Kidney (tissue), 13 donors: ENCODE measurements at regions not wholly inside any gene's neighbourhood (a gene's known extent, or its start where the extent isn't known, plus 50 kb on each side); places are given as distances from the start of the nearest gene placed in this dataset.

ENCODE experiments used
- DNase-seq, 5 donors: peaks; one replicate each; pipeline ENCODE4 v3.0.0-alpha.2; 2013 to 2020
- FAIRE-seq: peaks from 2 replicates; lab custom pipeline; 2012; peaks lifted over from hg19 to GRCh38; lab: Jason Lieb, UNC
- H3K27ac ChIP-seq, 2 donors: one replicate each; pipeline ENCODE4 v1.7.0; 2013; ENCODE audit warnings: low read depth in 2 of 2, low read length in 2 of 2, inconsistent platforms in 1 of 2
- H3K27me3 ChIP-seq: one replicate; pipeline ENCODE4 v1.7.1; 2013; ENCODE audit warnings: low read length, inconsistent platforms; ENCODE audit not compliant: control insufficient read depth, insufficient read depth
- H3K36me3 ChIP-seq, 3 donors: one replicate each; pipeline versions ENCODE4 v1.7.0 to v1.7.1; 2013; ENCODE audit warnings: low read length in 3 of 3, control low read depth in 1 of 3, inconsistent platforms in 1 of 3; ENCODE audit not compliant: insufficient read depth in 3 of 3, control insufficient read depth in 2 of 3
- H3K4me1 ChIP-seq, 3 donors: one replicate each; pipeline versions ENCODE4 v1.7.0 to v1.7.1; 2013; ENCODE audit warnings: low read length in 3 of 3, inconsistent platforms in 1 of 3, low read depth in 1 of 3; ENCODE audit not compliant: control insufficient read depth in 2 of 3, insufficient read depth in 2 of 3
- H3K4me3 ChIP-seq, 3 donors: one replicate each; pipeline versions ENCODE4 v1.7.0 to v1.8.1; 2013; ENCODE audit warnings: low read length in 3 of 3, control low read depth in 1 of 3, inconsistent platforms in 1 of 3
- H3K9ac ChIP-seq, 3 donors: one replicate each; pipeline versions ENCODE4 v1.7.0 to v1.7.1; 2013; ENCODE audit warnings: low read length in 3 of 3, control low read depth in 1 of 3, inconsistent platforms in 1 of 3
- H3K9me3 ChIP-seq, 3 donors: one replicate each; pipeline versions ENCODE4 v1.7.0 to v1.7.1; 2013; ENCODE audit warnings: low read length in 3 of 3, control low read depth in 1 of 3, inconsistent platforms in 1 of 3; ENCODE audit not compliant: control insufficient read depth in 2 of 3, insufficient read depth in 1 of 3
- intact Hi-C: fragments of 100-400 bp; cut with DNase I; formaldehyde crosslinking; loops from one replicate; pipeline ENCODE4 v1.11.1; 2022
- TF ChIP-seq, protein P1 (sequence below): IDR thresholded peaks from 3 replicates; pipeline ENCODE4 v1.5.1; 2012; ENCODE audit warnings: mild to moderate bottlenecking, moderate library complexity, borderline replicate concordance; ENCODE audit not compliant: insufficient read depth; ENCODE audit errors: extremely low read depth
- donor health status: control.
- donor health status: control.
- donor health status: control.
- donor health status: control.
- donor health status: control.
- donor health status: DM: yes; HTN: yes; CAD: no.
- donor health status: Normal renal cell carcinoma (clear cell type).

DNA sequence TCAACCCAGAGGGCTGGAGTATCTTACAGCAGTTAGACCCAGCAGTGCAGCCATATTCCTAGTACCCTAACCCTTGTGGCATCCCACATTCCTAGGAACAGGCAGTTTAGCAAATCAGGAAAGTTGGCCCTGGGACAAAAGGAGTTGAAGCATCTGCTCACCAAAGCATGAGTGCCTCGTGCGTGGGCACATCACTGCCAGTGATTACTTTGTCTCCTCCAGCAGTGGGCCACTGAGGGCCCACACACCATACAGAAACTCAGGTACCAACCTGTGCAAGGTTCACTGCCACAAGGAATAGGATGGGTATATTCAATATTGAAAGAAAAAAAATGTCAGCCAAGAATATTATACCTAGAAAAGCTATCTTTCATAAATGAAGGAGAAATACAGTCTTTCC, 227.5 kb upstream of the CNTN5 start:
- Histone ChIP-seq H3K27me3 (no peaks in the 10 kb centered on the region), H3K9me3 (peaks cover 0 to 5% (median 0%) of the 10 kb centered on the region in 3 donors), H3K36me3 (no peaks in the 10 kb centered on the region), H3K9ac (no peak overlapping the region), H3K27ac (no peak overlapping the region), H3K4me3 (no peak overlapping the region), H3K4me1 (no peaks in the 10 kb centered on the region)
- DNase-seq (no peak), FAIRE-seq (no peak)
- intact Hi-C loops, result no loop called here
- TF ChIP-seq, protein P1, sequence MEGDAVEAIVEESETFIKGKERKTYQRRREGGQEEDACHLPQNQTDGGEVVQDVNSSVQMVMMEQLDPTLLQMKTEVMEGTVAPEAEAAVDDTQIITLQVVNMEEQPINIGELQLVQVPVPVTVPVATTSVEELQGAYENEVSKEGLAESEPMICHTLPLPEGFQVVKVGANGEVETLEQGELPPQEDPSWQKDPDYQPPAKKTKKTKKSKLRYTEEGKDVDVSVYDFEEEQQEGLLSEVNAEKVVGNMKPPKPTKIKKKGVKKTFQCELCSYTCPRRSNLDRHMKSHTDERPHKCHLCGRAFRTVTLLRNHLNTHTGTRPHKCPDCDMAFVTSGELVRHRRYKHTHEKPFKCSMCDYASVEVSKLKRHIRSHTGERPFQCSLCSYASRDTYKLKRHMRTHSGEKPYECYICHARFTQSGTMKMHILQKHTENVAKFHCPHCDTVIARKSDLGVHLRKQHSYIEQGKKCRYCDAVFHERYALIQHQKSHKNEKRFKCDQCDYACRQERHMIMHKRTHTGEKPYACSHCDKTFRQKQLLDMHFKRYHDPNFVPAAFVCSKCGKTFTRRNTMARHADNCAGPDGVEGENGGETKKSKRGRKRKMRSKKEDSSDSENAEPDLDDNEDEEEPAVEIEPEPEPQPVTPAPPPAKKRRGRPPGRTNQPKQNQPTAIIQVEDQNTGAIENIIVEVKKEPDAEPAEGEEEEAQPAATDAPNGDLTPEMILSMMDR, result no peak

- no peaks in the 10 kb centered on the region for H3K36me3 ChIP-seq
- H3K27me3 ChIP-seq, result no peaks in the 10 kb centered on the region
- H3K9me3 ChIP-seq, result peaks cover 0 to 2% (median 0%) of the 10 kb centered on the region in 3 donors
- H3K9ac ChIP-seq, result no peak overlapping the region
- intact Hi-C loops, result no loop called here
- FAIRE-seq, result peak; percentile 59
- no peaks in the 10 kb centered on the region for H3K4me1 ChIP-seq
- H3K27ac ChIP-seq, result no peak overlapping the region
- TF ChIP-seq, protein P1, result no peak
- H3K4me3 ChIP-seq, result no peak overlapping the region
- no peak for DNase-seq
Measured at GRCh38 chr11:98798333-98798732, 222.4 kb upstream of the CNTN5 start.

GRCh38 chr11:98800696-98801095, 220.1 kb upstream of the CNTN5 start:
- no peaks in the 10 kb centered on the region for H3K9me3 ChIP-seq
- FAIRE-seq (no peak), DNase-seq (no peak)
- intact Hi-C loops, result no loop called here
- no peak overlapping the region for H3K9ac ChIP-seq
- H3K4me1 ChIP-seq, result no peaks in the 10 kb centered on the region
- no peak overlapping the region for H3K4me3 ChIP-seq
- H3K27me3 ChIP-seq, result no peaks in the 10 kb centered on the region
- TF ChIP-seq, protein P1, result no peak
- H3K36me3 ChIP-seq, result no peaks in the 10 kb centered on the region
- H3K27ac ChIP-seq, result no peak overlapping the region
